ENCODE measurements at regions not wholly inside any gene's neighbourhood (a gene's known extent, or its start where the extent isn't known, plus 50 kb on each side); places are given as distances from the start of the nearest gene placed in this dataset.

DNA sequence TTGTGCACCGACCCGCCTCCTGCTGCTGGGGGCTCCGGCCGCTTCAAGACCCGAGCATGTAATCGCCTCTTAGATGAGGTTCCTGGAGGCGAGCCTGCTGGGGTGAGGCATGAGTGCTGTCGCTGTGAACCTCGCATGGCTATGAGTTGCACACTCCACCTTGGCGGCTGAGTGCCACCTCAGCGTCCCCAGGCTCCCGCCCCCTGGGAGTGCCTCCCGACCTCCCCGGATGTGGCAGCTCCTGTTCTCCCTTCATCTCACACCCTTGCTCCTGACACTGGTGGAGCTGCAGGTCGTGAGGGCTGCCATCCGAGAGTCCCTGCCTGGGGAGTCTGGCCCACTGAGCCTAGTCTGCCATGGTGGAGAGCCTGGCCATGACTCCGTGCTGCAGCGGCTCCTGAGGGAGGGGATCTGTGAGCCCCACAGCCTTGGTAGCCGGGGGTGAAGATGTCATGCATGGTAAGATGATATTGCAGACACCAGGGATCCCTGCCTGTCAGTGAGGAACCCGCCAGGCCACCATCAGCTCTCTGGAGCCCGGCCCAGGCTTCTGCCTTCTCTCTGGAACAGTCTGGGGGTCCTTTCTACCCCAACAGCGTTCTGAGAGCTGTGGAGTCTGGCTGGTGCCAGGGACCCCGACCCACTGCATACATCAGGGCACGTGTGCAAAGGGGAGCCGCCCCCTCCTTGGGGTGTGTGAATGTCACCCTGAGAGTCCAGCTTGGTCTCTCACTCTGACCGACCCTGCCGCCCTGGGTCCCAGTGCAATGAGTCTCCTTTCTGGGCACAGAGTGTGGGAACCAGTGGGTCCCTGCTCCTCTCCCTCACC, 61.6 kb upstream of the HS6ST1 start:
- intact Hi-C loops (cut with DNase I): no loop called here
- TF ChIP-seq, protein P1, sequence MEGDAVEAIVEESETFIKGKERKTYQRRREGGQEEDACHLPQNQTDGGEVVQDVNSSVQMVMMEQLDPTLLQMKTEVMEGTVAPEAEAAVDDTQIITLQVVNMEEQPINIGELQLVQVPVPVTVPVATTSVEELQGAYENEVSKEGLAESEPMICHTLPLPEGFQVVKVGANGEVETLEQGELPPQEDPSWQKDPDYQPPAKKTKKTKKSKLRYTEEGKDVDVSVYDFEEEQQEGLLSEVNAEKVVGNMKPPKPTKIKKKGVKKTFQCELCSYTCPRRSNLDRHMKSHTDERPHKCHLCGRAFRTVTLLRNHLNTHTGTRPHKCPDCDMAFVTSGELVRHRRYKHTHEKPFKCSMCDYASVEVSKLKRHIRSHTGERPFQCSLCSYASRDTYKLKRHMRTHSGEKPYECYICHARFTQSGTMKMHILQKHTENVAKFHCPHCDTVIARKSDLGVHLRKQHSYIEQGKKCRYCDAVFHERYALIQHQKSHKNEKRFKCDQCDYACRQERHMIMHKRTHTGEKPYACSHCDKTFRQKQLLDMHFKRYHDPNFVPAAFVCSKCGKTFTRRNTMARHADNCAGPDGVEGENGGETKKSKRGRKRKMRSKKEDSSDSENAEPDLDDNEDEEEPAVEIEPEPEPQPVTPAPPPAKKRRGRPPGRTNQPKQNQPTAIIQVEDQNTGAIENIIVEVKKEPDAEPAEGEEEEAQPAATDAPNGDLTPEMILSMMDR (IDR thresholded peaks at IDR 0.05): no peak
- TF ChIP-seq POLR2A (IDR thresholded peaks at IDR 0.05): no peak

DNA sequence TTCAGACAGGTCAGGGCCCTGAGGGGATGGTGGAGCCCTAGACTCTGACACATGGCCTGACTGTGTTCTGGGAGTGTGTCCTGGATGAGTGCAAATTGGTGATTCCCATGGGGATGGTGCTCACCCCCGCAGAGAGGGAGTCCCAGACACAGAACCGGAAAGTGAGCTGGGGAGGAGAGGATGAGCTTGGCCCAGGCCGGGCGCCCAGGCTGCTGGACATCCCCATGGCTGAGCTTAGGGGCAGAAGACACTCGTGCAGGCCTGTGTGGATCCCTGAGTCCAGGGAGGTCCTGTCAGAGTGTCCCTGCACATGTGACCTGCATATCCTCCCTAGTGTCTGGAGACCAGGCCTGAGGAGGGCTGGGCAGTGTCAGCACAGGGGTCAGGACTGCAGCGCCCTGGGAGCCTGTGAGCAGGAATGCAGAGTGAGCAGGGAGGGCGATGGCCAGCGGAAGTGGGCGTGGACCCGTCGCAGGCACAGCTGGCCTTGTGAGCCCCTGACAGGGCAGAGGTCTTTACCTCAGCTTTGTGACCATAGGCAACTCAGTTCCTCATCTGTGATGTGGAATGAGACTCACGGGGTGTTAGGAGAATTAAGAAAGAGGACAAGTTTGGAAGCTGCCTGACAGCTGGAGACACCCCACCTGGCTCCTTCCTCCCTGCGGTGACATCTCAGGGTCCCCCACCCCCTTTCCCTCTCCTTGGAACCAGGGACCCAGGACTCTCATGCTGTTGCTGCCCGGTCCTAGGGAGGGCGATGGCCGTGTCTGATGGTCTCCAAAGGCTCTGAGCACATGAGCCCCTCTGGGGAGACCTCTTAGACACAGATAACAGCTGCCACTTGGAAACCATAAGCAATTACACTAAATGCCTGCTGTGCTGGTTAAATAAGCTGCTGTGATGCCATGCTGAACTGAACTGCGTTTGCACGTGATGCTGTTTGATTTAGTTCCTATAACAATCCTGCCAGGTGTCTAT, 62.6 kb upstream of the HS6ST1 start:
- no peak overlapping the region for H3K27ac ChIP-seq

More for the DNA sequence above, 61.6 kb upstream of the HS6ST1 start:
- Histone ChIP-seq H3K36me3 (replicated peaks in 1 of 2; ENCODE audit: insufficient read depth in 1 of 2, low read depth in 2 of 2) (no peaks in the 10 kb centered on the region), H3K27ac (no peak overlapping the region), H3K27me3 (no peaks in the 10 kb centered on the region), H3K9me3 (no peaks in the 10 kb centered on the region), H3K4me1 (peaks cover 26% of the 10 kb centered on the region), H3K4me3 (no peak overlapping the region)
- ATAC-seq (no peak), DNase-seq (no peak)
- 91 to 96% methylated on average over 12 to 27 of the region's 27 CpGs for WGBS, 2 donors

DNA sequence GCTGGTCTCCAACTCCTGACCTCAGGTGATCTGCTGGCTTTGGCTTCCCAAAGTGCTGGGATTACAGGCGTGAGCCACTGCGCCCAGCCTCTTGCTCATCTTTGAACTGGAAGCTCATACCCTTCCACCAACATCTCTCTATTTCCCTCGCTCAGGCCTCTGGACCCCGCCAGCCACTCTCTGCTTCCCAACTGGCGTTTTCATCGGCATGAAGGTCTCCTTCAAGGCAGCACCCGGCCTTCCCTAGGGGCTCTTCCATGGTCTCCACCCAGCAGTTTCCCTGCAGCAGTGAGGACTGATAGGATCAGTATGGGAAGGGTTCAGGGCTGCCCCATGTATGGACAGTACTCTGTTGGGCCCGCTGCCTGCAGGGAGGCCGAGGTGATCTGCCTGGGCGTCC, 65.8 kb upstream of the HS6ST1 start:
- H3K9me3 ChIP-seq: no peaks in the 10 kb centered on the region
- H3K27me3 ChIP-seq: no peaks in the 10 kb centered on the region
- 91% methylated on average over 10 of the region's 10 CpGs for WGBS, 2 donors
- no peaks in the 10 kb centered on the region for H3K36me3 ChIP-seq (replicated peaks in 1 of 2; ENCODE audit: insufficient read depth in 1 of 2, low read depth in 2 of 2)
- no peak overlapping the region for H3K4me3 ChIP-seq
- H3K4me1 ChIP-seq: peaks cover 9% of the 10 kb centered on the region
- no peak for TF ChIP-seq POLR2A (IDR thresholded peaks at IDR 0.05)
- TF ChIP-seq, protein P1 (IDR thresholded peaks at IDR 0.05): no peak
- ATAC-seq: no peak
- peak in 1 of 4 donors; percentile 2 for DNase-seq
- no peak overlapping the region for H3K27ac ChIP-seq
- intact Hi-C loops (cut with DNase I): no loop called here

More for the DNA sequence above, 62.6 kb upstream of the HS6ST1 start:
- intact Hi-C loops (cut with DNase I): no loop called here
- no peak for ATAC-seq
- WGBS, 2 donors: 70 to 78% methylated on average over 12 to 18 of the region's 18 CpGs
- Histone ChIP-seq H3K27me3 (no peaks in the 10 kb centered on the region), H3K4me3 (no peak overlapping the region), H3K36me3 (replicated peaks in 1 of 2; ENCODE audit: insufficient read depth in 1 of 2, low read depth in 2 of 2) (no peaks in the 10 kb centered on the region), H3K9me3 (no peaks in the 10 kb centered on the region), H3K4me1 (peaks cover 22% of the 10 kb centered on the region)
- peak in 2 of 4 donors; percentile 5 to 20 for DNase-seq
- no peak for TF ChIP-seq POLR2A (IDR thresholded peaks at IDR 0.05)
- TF ChIP-seq, protein P1 (IDR thresholded peaks at IDR 0.05): no peak

- Histone ChIP-seq H3K36me3 (replicated peaks in 1 of 2; ENCODE audit: insufficient read depth in 1 of 2, low read depth in 2 of 2) (no peaks in the 10 kb centered on the region), H3K27me3 (no peaks in the 10 kb centered on the region), H3K4me1 (peaks cover 4% of the 10 kb centered on the region), H3K4me3 (no peak overlapping the region), H3K27ac (no peak overlapping the region), H3K9me3 (no peaks in the 10 kb centered on the region)
- 70 to 79% methylated on average over 6 to 9 of the region's 10 CpGs for WGBS, 2 donors
- TF ChIP-seq, protein P1 (IDR thresholded peaks at IDR 0.05): no peak
- no peak for TF ChIP-seq POLR2A (IDR thresholded peaks at IDR 0.05)
- DNase-seq (peak in 1 of 4 donors; percentile 11), ATAC-seq (no peak)
- intact Hi-C loops (cut with DNase I): no loop called here
These were observed 66.3 kb upstream of the HS6ST1 start for GRCh38 chr2:128384956-128385355.
